ENCODE measurements at regions not wholly inside any gene's neighbourhood (a gene's known extent, or its start where the extent isn't known, plus 50 kb on each side); places are given as distances from the start of the nearest gene placed in this dataset.

GRCh38 chr1:55962472-55962871 lies 616.9 kb downstream of the PLPP3 start:
- TF ChIP-seq CTCF (IDR thresholded peaks at IDR 0.05): no peak
- TF ChIP-seq EP300 (IDR thresholded peaks at IDR 0.05): no peak
- TF ChIP-seq POLR2AphosphoS5 (IDR thresholded peaks at IDR 0.05): no peak
- TF ChIP-seq POLR2A (IDR thresholded peaks at IDR 0.05): no peak

Data from suprapubic skin (tissue), 4 donors.